HEK293 (cell line): ENCODE measurements at regions not wholly inside any gene's neighbourhood (a gene's known extent, or its start where the extent isn't known, plus 50 kb on each side); places are given as distances from the start of the nearest gene placed in this dataset.

ENCODE experiments used
- CTCF ChIA-PET: fragments of 350-600 bp; formaldehyde crosslinking; extraction: SDS; loops from one replicate; lab custom pipeline; 2021; ENCODE audit warnings: antibody characterized with exemption; lab: Yijun Ruan, JAX
- POLR2A ChIA-PET: fragments of 300-600 bp; formaldehyde crosslinking; extraction: SDS; loops from one replicate; lab custom pipeline; 2020; ENCODE audit warnings: antibody characterized with exemption, inconsistent platforms; lab: Yijun Ruan, JAX
- H3K27ac ChIP-seq: fragments of 200-500 bp; sonication (Bioruptor generic); 2 replicates; pipeline ENCODE4 v1.5.1; 2014; ENCODE audit warnings: low read depth, low read length, control low read depth, inconsistent platforms; ENCODE audit errors: extremely low read depth
- H3K36me3 ChIP-seq, 2 experiments: fragments of 200-500 bp in 1 of 2; sonication (Bioruptor generic) in 1 of 2; 1 replicate in 1 of 2; 2 replicates in 1 of 2; pipeline ENCODE4 v1.5.1; 2014 to 2017; ENCODE audit warnings: inconsistent platforms in 2 of 2, low read length in 2 of 2; ENCODE audit not compliant: control insufficient read depth in 2 of 2, insufficient read depth in 1 of 2
- H3K4me1 ChIP-seq: fragments of 200-500 bp; sonication (Bioruptor generic); 2 replicates; pipeline ENCODE4 v1.5.1; 2014; ENCODE audit warnings: mild to moderate bottlenecking, low read length, inconsistent platforms; ENCODE audit not compliant: control insufficient read depth, insufficient read depth
- H3K4me3 ChIP-seq: 2 replicates; pipeline ENCODE4 v1.5.1; 2011; ENCODE audit warnings: low read depth, mild to moderate bottlenecking, control low read depth, low read length, moderate library complexity
- H3K9me3 ChIP-seq: fragments of 200-500 bp; sonication (Bioruptor generic); 2 replicates; pipeline ENCODE4 v1.5.1; 2014; ENCODE audit warnings: low read depth, low read length, inconsistent platforms; ENCODE audit not compliant: control insufficient read depth, insufficient read depth
- GLIS1 ChIP-seq: fragments of 450-650 bp; formaldehyde crosslinking; IDR thresholded peaks from 2 replicates; pipeline ENCODE4 v1.5.1; 2016; ENCODE audit warnings: missing biosample characterization, missing genetic modification characterization
- HOXD13 ChIP-seq: sonication (generic); formaldehyde crosslinking; IDR thresholded peaks from 2 replicates; pipeline ENCODE4 v1.8.0; 2022; ENCODE audit warnings: missing genetic modification reagents, borderline replicate concordance
- KLF16 ChIP-seq: fragments of 450-650 bp; formaldehyde crosslinking; IDR thresholded peaks from 2 replicates; pipeline ENCODE4 v1.5.1; 2017; ENCODE audit warnings: missing biosample characterization, missing genetic modification characterization
- SETDB1 ChIP-seq: IDR thresholded peaks from one replicate; pipeline ENCODE4 v1.6.1; 2017; ENCODE audit warnings: mild to moderate bottlenecking, low read length, moderate library complexity, mixed read lengths; ENCODE audit not compliant: insufficient read length
- SP7 ChIP-seq: fragments of 450-650 bp; formaldehyde crosslinking; IDR thresholded peaks from 2 replicates; pipeline ENCODE4 v1.5.1; 2016; ENCODE audit warnings: missing biosample characterization, missing genetic modification characterization
- ZFP41 ChIP-seq: fragments of 450-650 bp; formaldehyde crosslinking; IDR thresholded peaks from 2 replicates; pipeline ENCODE4 v1.5.1; 2016; ENCODE audit warnings: missing biosample characterization, missing genetic modification characterization, borderline replicate concordance
- ZNF114 ChIP-seq: fragments of 450-650 bp; formaldehyde crosslinking; IDR thresholded peaks from 2 replicates; pipeline ENCODE4 v1.5.0; 2017; ENCODE audit warnings: missing biosample characterization, missing genetic modification characterization
- ZNF175 ChIP-seq: fragments of 450-650 bp; formaldehyde crosslinking; IDR thresholded peaks from 2 replicates; pipeline ENCODE4 v1.5.1; 2016; ENCODE audit warnings: missing biosample characterization, missing genetic modification characterization
- ZNF266 ChIP-seq: fragments of 450-650 bp; formaldehyde crosslinking; IDR thresholded peaks from 2 replicates; pipeline ENCODE4 v1.5.1; 2016; ENCODE audit warnings: missing biosample characterization, missing genetic modification characterization, low read depth
- ZNF354C ChIP-seq: fragments of 450-650 bp; formaldehyde crosslinking; IDR thresholded peaks from 2 replicates; pipeline ENCODE4 v1.5.1; 2016; ENCODE audit warnings: missing biosample characterization, missing genetic modification characterization, low read depth, borderline replicate concordance
- ZNF391 ChIP-seq: fragments of 450-650 bp; formaldehyde crosslinking; IDR thresholded peaks from 2 replicates; pipeline ENCODE4 v1.5.1; 2016; ENCODE audit warnings: low read depth, missing biosample characterization, missing genetic modification characterization, borderline replicate concordance
- ZNF404 ChIP-seq: fragments of 450-650 bp; formaldehyde crosslinking; IDR thresholded peaks from 2 replicates; pipeline ENCODE4 v1.5.1; 2017; ENCODE audit warnings: missing biosample characterization, missing genetic modification characterization
- ZNF48 ChIP-seq: fragments of 450-650 bp; formaldehyde crosslinking; IDR thresholded peaks from 2 replicates; pipeline ENCODE4 v1.5.1; 2016; ENCODE audit warnings: missing biosample characterization, missing genetic modification characterization
- ZNF529 ChIP-seq: fragments of 450-650 bp; formaldehyde crosslinking; IDR thresholded peaks from 2 replicates; pipeline ENCODE4 v1.5.1; 2017; ENCODE audit warnings: missing genetic modification characterization, missing biosample characterization; ENCODE audit not compliant: insufficient replicate concordance
- ZNF626 ChIP-seq: fragments of 450-650 bp; sonication (Bioruptor Pico); formaldehyde crosslinking; IDR thresholded peaks from 2 replicates; pipeline ENCODE4 v1.5.1; 2018; ENCODE audit warnings: missing biosample characterization, missing genetic modification characterization, inconsistent platforms
- ZNF792 ChIP-seq: fragments of 450-650 bp; formaldehyde crosslinking; IDR thresholded peaks from 2 replicates; pipeline ENCODE4 v1.5.1; 2016; ENCODE audit warnings: missing biosample characterization, missing genetic modification characterization
- ZNF843 ChIP-seq: fragments of 450-650 bp; formaldehyde crosslinking; IDR thresholded peaks from 2 replicates; pipeline ENCODE4 v1.5.1; 2016; ENCODE audit warnings: missing biosample characterization, missing genetic modification characterization
- ZXDB ChIP-seq: fragments of 450-650 bp; formaldehyde crosslinking; IDR thresholded peaks from 2 replicates; pipeline ENCODE4 v1.5.1; 2016; ENCODE audit warnings: missing biosample characterization, missing genetic modification characterization
- TF ChIP-seq, protein P1 (sequence below): fragments of 450-650 bp; formaldehyde crosslinking; IDR thresholded peaks from 2 replicates; pipeline ENCODE4 v1.5.1; 2016; ENCODE audit warnings: missing biosample characterization, missing genetic modification characterization
- TF ChIP-seq, protein P2 (sequence below): sonication (generic); formaldehyde crosslinking; IDR thresholded peaks from 2 replicates; pipeline ENCODE4 v1.8.1; 2022; ENCODE audit warnings: mild to moderate bottlenecking, moderate library complexity, missing genetic modification reagents
- TF ChIP-seq, protein P3 (sequence below): fragments of 450-650 bp; formaldehyde crosslinking; IDR thresholded peaks from 2 replicates; pipeline ENCODE4 v1.5.1; 2016; ENCODE audit warnings: missing biosample characterization, missing genetic modification characterization
- TF ChIP-seq, protein P4 (sequence below): fragments of 450-650 bp; formaldehyde crosslinking; IDR thresholded peaks from 2 replicates; pipeline ENCODE4 v1.5.1; 2016; ENCODE audit warnings: missing biosample characterization, missing genetic modification characterization
- TF ChIP-seq, protein P5 (sequence below): IDR thresholded peaks from 2 replicates; pipeline ENCODE4 v1.6.1; 2011; ENCODE audit warnings: mild to moderate bottlenecking, low read depth, low read length, borderline replicate concordance

DNA sequence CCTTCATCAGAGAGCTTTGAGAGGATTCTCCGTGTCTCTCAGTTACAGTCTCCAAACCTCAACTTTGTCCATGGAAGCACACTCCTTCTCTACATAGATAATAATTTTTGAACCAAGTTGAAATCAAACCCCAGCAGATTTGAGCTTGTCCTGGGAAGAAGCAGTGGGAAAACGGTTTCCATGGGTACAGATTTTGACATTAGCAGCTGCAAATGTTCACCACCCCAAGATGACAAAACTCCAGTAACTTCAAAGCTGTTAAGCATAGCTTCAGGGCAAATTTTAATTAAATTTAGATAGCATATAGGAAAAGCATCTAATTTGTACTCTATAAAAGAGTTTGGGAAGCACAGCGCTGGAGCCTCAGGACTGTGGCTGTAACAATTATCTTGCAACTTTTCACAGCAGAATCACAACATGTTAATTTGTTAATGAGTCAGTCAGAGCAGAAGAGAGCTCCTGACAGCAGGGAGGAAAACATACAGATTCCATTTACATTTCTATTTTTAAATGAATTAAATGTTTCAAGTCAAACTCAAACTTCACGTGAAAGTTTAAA lies 240.7 kb downstream of the BMP7 start:
- POLR2A ChIA-PET: interaction anchor here (0.6 kb wide), 1 partner anchor 252 kb away, joined by 3 read pairs; no protein-coding TSS in a partner anchor

DNA sequence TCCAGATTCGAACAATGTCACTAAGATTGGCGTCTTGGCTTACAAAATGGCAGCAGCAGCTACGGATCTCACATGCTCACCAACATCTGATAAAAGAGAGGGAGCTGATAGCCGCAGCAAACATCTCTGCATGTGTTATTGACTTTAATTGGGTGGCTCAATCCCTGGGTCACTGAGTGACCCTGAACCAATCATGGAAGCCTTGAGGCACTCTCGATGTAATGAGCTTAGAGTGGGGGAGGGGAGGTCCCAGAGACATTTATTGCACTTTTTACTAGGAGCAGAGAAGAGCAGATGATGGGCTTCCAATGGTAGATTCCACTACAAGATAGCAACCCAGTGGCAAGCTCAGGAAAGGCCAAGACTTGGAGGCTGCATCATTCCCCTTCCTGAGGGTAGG lies 238.7 kb downstream of the BMP7 start:
- POLR2A ChIA-PET: no interaction called here
- Histone ChIP-seq H3K9me3 (no peaks in the 10 kb centered on the region), H3K36me3 (no peaks in the 10 kb centered on the region), H3K4me1 (peaks cover 6% of the 10 kb centered on the region; the same call in 1 of the 2 replicates), H3K27ac (no peak overlapping the region)
- TF ChIP-seq ZNF48 (tag by site-specific recombination): no peak
- no peak for TF ChIP-seq ZXDB
- no peak for TF ChIP-seq ZNF529
- TF ChIP-seq, protein P1, sequence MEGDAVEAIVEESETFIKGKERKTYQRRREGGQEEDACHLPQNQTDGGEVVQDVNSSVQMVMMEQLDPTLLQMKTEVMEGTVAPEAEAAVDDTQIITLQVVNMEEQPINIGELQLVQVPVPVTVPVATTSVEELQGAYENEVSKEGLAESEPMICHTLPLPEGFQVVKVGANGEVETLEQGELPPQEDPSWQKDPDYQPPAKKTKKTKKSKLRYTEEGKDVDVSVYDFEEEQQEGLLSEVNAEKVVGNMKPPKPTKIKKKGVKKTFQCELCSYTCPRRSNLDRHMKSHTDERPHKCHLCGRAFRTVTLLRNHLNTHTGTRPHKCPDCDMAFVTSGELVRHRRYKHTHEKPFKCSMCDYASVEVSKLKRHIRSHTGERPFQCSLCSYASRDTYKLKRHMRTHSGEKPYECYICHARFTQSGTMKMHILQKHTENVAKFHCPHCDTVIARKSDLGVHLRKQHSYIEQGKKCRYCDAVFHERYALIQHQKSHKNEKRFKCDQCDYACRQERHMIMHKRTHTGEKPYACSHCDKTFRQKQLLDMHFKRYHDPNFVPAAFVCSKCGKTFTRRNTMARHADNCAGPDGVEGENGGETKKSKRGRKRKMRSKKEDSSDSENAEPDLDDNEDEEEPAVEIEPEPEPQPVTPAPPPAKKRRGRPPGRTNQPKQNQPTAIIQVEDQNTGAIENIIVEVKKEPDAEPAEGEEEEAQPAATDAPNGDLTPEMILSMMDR (tag by site-specific recombination): no peak
- TF ChIP-seq ZNF404 (tag by site-specific recombination): no peak
- TF ChIP-seq ZNF626 (tag by site-specific recombination): no peak
- TF ChIP-seq, protein P2, sequence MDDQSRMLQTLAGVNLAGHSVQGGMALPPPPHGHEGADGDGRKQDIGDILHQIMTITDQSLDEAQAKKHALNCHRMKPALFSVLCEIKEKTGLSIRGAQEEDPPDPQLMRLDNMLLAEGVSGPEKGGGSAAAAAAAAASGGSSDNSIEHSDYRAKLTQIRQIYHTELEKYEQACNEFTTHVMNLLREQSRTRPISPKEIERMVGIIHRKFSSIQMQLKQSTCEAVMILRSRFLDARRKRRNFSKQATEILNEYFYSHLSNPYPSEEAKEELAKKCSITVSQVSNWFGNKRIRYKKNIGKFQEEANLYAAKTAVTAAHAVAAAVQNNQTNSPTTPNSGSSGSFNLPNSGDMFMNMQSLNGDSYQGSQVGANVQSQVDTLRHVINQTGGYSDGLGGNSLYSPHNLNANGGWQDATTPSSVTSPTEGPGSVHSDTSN (CRISPR knock-in tag): no peak
- TF ChIP-seq, protein P3, sequence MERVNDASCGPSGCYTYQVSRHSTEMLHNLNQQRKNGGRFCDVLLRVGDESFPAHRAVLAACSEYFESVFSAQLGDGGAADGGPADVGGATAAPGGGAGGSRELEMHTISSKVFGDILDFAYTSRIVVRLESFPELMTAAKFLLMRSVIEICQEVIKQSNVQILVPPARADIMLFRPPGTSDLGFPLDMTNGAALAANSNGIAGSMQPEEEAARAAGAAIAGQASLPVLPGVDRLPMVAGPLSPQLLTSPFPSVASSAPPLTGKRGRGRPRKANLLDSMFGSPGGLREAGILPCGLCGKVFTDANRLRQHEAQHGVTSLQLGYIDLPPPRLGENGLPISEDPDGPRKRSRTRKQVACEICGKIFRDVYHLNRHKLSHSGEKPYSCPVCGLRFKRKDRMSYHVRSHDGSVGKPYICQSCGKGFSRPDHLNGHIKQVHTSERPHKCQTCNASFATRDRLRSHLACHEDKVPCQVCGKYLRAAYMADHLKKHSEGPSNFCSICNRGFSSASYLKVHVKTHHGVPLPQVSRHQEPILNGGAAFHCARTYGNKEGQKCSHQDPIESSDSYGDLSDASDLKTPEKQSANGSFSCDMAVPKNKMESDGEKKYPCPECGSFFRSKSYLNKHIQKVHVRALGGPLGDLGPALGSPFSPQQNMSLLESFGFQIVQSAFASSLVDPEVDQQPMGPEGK (tag by site-specific recombination): no peak
- TF ChIP-seq ZNF175: no peak
- no peak for TF ChIP-seq ZNF266 (tag by site-specific recombination)
- TF ChIP-seq ZNF391 (tag by site-specific recombination): no peak
- TF ChIP-seq SETDB1: no peak
- no peak for TF ChIP-seq ZNF792 (tag by site-specific recombination)
- no peak for TF ChIP-seq ZNF354C (tag by site-specific recombination)
- no peak for TF ChIP-seq ZNF114
- no peak for TF ChIP-seq KLF16 (tag by site-specific recombination)
- no peak for TF ChIP-seq ZFP41
- TF ChIP-seq ZNF843 (tag by site-specific recombination): no peak
- no peak for TF ChIP-seq HOXD13 (CRISPR knock-in tag)
- TF ChIP-seq, all 188 proteins: peak for 0
- H3K4me3 ChIP-seq: no peak overlapping the region
- CTCF ChIA-PET: interaction anchor here (1.3 to 1.5 kb wide), 2 partner anchors 32 to 33 kb away, joined by 3 read pairs; no protein-coding TSS in a partner anchor

More for the DNA sequence above, 240.7 kb downstream of the BMP7 start:
- Histone ChIP-seq H3K4me1 (no peaks in the 10 kb centered on the region; the same call in 1 of the 2 replicates), H3K9me3 (no peaks in the 10 kb centered on the region), H3K4me3 (no peak overlapping the region), H3K36me3 (no peaks in the 10 kb centered on the region), H3K27ac (no peak overlapping the region)
- CTCF ChIA-PET: interaction anchor here (1.2 kb wide), 1 partner anchor 23 kb away, joined by 5 read pairs; no protein-coding TSS in a partner anchor
- TF ChIP-seq GLIS1 (tag by site-specific recombination): no peak
- TF ChIP-seq, protein P4, sequence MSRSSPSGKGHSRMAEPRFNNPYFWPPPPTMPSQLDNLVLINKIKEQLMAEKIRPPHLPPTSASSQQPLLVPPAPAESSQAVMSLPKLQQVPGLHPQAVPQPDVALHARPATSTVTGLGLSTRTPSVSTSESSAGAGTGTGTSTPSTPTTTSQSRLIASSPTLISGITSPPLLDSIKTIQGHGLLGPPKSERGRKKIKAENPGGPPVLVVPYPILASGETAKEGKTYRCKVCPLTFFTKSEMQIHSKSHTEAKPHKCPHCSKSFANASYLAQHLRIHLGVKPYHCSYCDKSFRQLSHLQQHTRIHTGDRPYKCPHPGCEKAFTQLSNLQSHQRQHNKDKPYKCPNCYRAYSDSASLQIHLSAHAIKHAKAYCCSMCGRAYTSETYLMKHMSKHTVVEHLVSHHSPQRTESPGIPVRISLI (tag by site-specific recombination): no peak
- TF ChIP-seq, protein P5, sequence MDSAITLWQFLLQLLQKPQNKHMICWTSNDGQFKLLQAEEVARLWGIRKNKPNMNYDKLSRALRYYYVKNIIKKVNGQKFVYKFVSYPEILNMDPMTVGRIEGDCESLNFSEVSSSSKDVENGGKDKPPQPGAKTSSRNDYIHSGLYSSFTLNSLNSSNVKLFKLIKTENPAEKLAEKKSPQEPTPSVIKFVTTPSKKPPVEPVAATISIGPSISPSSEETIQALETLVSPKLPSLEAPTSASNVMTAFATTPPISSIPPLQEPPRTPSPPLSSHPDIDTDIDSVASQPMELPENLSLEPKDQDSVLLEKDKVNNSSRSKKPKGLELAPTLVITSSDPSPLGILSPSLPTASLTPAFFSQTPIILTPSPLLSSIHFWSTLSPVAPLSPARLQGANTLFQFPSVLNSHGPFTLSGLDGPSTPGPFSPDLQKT: no peak
- peak; percentile 77 for TF ChIP-seq SP7 (tag by site-specific recombination)
